ENCODE measurements at regions not wholly inside any gene's neighbourhood (a gene's known extent, or its start where the extent isn't known, plus 50 kb on each side); places are given as distances from the start of the nearest gene placed in this dataset.

- no peak for TF ChIP-seq TCF7 (IDR thresholded peaks at IDR 0.05; ENCODE audit: borderline replicate concordance)
- no peak for TF ChIP-seq ATF7 (IDR thresholded peaks at IDR 0.05; ENCODE audit: low read depth)
- no peak for TF ChIP-seq FOXK2 (IDR thresholded peaks at IDR 0.05)
- no peak for TF ChIP-seq RAD51 (IDR thresholded peaks at IDR 0.05)
- no peak for TF ChIP-seq TBL1XR1 (IDR thresholded peaks at IDR 0.05; ENCODE audit: low read depth, low read length)
- no peak for TF ChIP-seq ZSCAN29 (IDR thresholded peaks at IDR 0.05)
- no peak for TF ChIP-seq ETV6 (conservative IDR thresholded peaks at IDR 0.05 in 1 of 2, IDR thresholded peaks at IDR 0.05 in 1 of 2; ENCODE audit: borderline replicate concordance in 1 of 2, low read depth in 1 of 2)
- TF ChIP-seq E4F1 (IDR thresholded peaks at IDR 0.05; ENCODE audit: borderline replicate concordance, partially characterized antibody) = no peak
- no peak for TF ChIP-seq STAT1 (conservative IDR thresholded peaks at IDR 0.05)
- TF ChIP-seq EED (IDR thresholded peaks at IDR 0.05; ENCODE audit: low read depth) = no peak
- no peak for TF ChIP-seq ELK1 (IDR thresholded peaks at IDR 0.05; ENCODE audit: low read depth, low read length)
- no peak for TF ChIP-seq POLR2AphosphoS2 (IDR thresholded peaks at IDR 0.05; ENCODE audit: low read depth, low read length)
- TF ChIP-seq E2F4 (IDR thresholded peaks at IDR 0.05; ENCODE audit: low read depth, low read length) = no peak
Measured at GRCh38 chr12:74980510-74980909, 229.1 kb downstream of the KCNC2 start (continued).
